ENCODE measurements at regions not wholly inside any gene's neighbourhood (a gene's known extent, or its start where the extent isn't known, plus 50 kb on each side); places are given as distances from the start of the nearest gene placed in this dataset.

GRCh38 chr3:96071097-96071496, 743.3 kb upstream of the EPHA6 start (continued):
- TF ChIP-seq, protein P1, sequence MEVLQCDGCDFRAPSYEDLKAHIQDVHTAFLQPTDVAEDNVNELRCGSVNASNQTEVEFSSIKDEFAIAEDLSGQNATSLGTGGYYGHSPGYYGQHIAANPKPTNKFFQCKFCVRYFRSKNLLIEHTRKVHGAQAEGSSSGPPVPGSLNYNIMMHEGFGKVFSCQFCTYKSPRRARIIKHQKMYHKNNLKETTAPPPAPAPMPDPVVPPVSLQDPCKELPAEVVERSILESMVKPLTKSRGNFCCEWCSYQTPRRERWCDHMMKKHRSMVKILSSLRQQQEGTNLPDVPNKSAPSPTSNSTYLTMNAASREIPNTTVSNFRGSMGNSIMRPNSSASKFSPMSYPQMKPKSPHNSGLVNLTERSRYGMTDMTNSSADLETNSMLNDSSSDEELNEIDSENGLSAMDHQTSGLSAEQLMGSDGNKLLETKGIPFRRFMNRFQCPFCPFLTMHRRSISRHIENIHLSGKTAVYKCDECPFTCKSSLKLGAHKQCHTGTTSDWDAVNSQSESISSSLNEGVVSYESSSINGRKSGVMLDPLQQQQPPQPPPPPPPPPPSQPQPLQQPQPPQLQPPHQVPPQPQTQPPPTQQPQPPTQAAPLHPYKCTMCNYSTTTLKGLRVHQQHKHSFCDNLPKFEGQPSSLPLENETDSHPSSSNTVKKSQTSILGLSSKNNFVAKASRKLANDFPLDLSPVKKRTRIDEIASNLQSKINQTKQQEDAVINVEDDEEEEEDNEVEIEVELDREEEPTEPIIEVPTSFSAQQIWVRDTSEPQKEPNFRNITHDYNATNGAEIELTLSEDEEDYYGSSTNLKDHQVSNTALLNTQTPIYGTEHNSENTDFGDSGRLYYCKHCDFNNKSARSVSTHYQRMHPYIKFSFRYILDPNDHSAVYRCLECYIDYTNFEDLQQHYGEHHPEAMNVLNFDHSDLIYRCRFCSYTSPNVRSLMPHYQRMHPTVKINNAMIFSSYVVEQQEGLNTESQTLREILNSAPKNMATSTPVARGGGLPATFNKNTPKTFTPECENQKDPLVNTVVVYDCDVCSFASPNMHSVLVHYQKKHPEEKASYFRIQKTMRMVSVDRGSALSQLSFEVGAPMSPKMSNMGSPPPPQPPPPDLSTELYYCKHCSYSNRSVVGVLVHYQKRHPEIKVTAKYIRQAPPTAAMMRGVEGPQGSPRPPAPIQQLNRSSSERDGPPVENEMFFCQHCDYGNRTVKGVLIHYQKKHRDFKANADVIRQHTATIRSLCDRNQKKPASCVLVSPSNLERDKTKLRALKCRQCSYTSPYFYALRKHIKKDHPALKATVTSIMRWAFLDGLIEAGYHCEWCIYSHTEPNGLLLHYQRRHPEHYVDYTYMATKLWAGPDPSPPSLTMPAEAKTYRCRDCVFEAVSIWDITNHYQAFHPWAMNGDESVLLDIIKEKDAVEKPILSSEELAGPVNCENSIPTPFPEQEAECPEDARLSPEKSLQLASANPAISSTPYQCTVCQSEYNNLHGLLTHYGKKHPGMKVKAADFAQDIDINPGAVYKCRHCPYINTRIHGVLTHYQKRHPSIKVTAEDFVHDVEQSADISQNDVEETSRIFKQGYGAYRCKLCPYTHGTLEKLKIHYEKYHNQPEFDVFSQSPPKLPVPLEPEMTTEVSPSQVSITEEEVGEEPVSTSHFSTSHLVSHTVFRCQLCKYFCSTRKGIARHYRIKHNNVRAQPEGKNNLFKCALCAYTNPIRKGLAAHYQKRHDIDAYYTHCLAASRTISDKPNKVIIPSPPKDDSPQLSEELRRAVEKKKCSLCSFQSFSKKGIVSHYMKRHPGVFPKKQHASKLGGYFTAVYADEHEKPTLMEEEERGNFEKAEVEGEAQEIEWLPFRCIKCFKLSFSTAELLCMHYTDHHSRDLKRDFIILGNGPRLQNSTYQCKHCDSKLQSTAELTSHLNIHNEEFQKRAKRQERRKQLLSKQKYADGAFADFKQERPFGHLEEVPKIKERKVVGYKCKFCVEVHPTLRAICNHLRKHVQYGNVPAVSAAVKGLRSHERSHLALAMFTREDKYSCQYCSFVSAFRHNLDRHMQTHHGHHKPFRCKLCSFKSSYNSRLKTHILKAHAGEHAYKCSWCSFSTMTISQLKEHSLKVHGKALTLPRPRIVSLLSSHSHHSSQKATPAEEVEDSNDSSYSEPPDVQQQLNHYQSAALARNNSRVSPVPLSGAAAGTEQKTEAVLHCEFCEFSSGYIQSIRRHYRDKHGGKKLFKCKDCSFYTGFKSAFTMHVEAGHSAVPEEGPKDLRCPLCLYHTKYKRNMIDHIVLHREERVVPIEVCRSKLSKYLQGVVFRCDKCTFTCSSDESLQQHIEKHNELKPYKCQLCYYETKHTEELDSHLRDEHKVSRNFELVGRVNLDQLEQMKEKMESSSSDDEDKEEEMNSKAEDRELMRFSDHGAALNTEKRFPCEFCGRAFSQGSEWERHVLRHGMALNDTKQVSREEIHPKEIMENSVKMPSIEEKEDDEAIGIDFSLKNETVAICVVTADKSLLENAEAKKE (CRISPR knock-in tag; IDR thresholded peaks at IDR 0.05), result no peak
- TF ChIP-seq EZH2 (IDR thresholded peaks at IDR 0.05; ENCODE audit: low read depth, unreplicated experiment) (no peak), NANOG (IDR thresholded peaks at IDR 0.05; ENCODE audit: borderline replicate concordance) (no peak), STAT1 (IDR thresholded peaks at IDR 0.05; ENCODE audit: unreplicated experiment) (no peak), POLR2AphosphoS5 (IDR thresholded peaks at IDR 0.05; ENCODE audit: low read depth) (no peak), EZH2phosphoT487 (IDR thresholded peaks at IDR 0.05; ENCODE audit: unreplicated experiment) (no peak)

DNA sequence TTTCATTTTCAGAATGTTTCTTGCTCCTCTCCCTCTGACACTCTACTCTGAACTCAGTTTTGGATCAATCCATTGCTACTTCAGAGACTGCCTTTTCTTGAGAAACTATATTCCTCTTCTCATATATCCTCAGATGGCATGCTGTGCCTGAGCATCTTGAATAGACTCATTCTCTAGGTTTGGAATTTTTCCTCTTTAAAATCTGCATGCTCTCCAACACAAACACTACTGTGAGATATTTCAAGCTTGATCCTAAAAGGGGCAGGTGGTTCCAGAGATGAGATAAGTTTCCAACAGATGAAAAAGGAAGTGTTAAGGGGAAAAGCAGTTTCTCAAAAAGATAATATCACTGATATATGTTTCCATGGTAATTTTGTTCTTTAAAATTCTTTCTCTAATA, 742.2 kb upstream of the EPHA6 start:
- H3K27me3 Mint-ChIP-seq (ENCODE audit: insufficient read depth, low read depth, poor library complexity), result peaks cover 2% of the 10 kb centered on the region
- no peak overlapping the region for H3K4me2 ChIP-seq
- no peaks in the 10 kb centered on the region for H3K27me3 ChIP-seq (ENCODE audit: insufficient read depth)
- no peaks in the 10 kb centered on the region for H4K20me1 ChIP-seq (replicated peaks; ENCODE audit: insufficient read depth)
- no peak for DNase-seq (ENCODE audit: low spot score)
- no peaks in the 10 kb centered on the region for H3K36me3 ChIP-seq (ENCODE audit: insufficient read depth)
- no peaks in the 10 kb centered on the region for H3K4me1 ChIP-seq (ENCODE audit: insufficient read depth)
- H3K9me3 Mint-ChIP-seq, result peaks cover 16% of the 10 kb centered on the region
- H3K27ac ChIP-seq (ENCODE audit: low read depth), result no peak overlapping the region
- H3K27ac Mint-ChIP-seq, result no peak overlapping the region
- TF ChIP-seq ZNF331 (CRISPR knock-in tag; IDR thresholded peaks at IDR 0.05; ENCODE audit: low read depth), result no peak
- TF ChIP-seq POLR2AphosphoS5 (IDR thresholded peaks at IDR 0.05; ENCODE audit: low read depth), result no peak
- H3K36me3 Mint-ChIP-seq (ENCODE audit: low read depth), result peaks cover 12% of the 10 kb centered on the region
- no peak for ATAC-seq
- H3F3A ChIP-seq (replicated peaks; ENCODE audit: low read depth), result no peaks in the 10 kb centered on the region
- no peaks in the 10 kb centered on the region for H3K9me2 ChIP-seq (ENCODE audit: insufficient read depth)
- H3K79me2 ChIP-seq (replicated peaks; ENCODE audit: insufficient read depth), result no peaks in the 10 kb centered on the region
- H3K4me3 Mint-ChIP-seq, result no peak overlapping the region
- H3K4me1 Mint-ChIP-seq, result no peaks in the 10 kb centered on the region
- H3K4me3 ChIP-seq, result no peak overlapping the region
- no peak overlapping the region for H2AFZ ChIP-seq

Measured in GM23338 (cell line).